ENCODE measurements at regions not wholly inside any gene's neighbourhood (a gene's known extent, or its start where the extent isn't known, plus 50 kb on each side); places are given as distances from the start of the nearest gene placed in this dataset.
A peak's percentile ranks its signal among the peaks of the same experiment; 100 is the strongest.

GRCh38 chr2:194896871-194897270 lies 760.2 kb upstream of the SLC39A10 start:
- Histone ChIP-seq H3K9me3 (ENCODE audit: low read depth) (no peaks in the 10 kb centered on the region), H3K79me2 (no peaks in the 10 kb centered on the region), H3K4me1 (ENCODE audit: insufficient read depth) (no peaks in the 10 kb centered on the region), H3K4me3 (no peak overlapping the region), H4K20me1 (ENCODE audit: insufficient read depth, poor library complexity, severe bottlenecking) (no peaks in the 10 kb centered on the region), H3K9me2 (replicated peaks; ENCODE audit: insufficient read depth) (no peaks in the 10 kb centered on the region), H3K27ac (no peak overlapping the region), H2AFZ (no peak overlapping the region), H3K4me2 (no peak overlapping the region), H3K36me3 (replicated peaks; ENCODE audit: insufficient read depth, low read depth) (no peaks in the 10 kb centered on the region), H3K27me3 (no peaks in the 10 kb centered on the region)
- no peak for DNase-seq (ENCODE audit: low spot score)
- WGBS (ENCODE audit: low lambda C conversion rate, missing lambda C conversion rate): 80% methylated on average over 2 of the region's 2 CpGs
- no peak for TF ChIP-seq EZH2 (IDR thresholded peaks at IDR 0.05; ENCODE audit: borderline replicate concordance)
- TF ChIP-seq CTCF (IDR thresholded peaks at IDR 0.05; ENCODE audit: poor library complexity): no peak
- TF ChIP-seq EZH2phosphoT487 (IDR thresholded peaks at IDR 0.05; ENCODE audit: low read depth, severe bottlenecking, unreplicated experiment): no peak

- Histone ChIP-seq H3K9me3 (ENCODE audit: low read depth) (no peaks in the 10 kb centered on the region), H3K27me3 (no peaks in the 10 kb centered on the region), H4K20me1 (ENCODE audit: insufficient read depth, poor library complexity, severe bottlenecking) (no peaks in the 10 kb centered on the region), H3K9me2 (replicated peaks; ENCODE audit: insufficient read depth) (no peaks in the 10 kb centered on the region), H3K36me3 (replicated peaks; ENCODE audit: insufficient read depth, low read depth) (no peaks in the 10 kb centered on the region), H3K27ac (no peak overlapping the region), H3K4me2 (no peak overlapping the region), H3K4me3 (no peak overlapping the region), H2AFZ (no peak overlapping the region), H3K4me1 (ENCODE audit: insufficient read depth) (no peaks in the 10 kb centered on the region), H3K79me2 (no peaks in the 10 kb centered on the region)
- WGBS (ENCODE audit: low lambda C conversion rate, missing lambda C conversion rate): 82% methylated on average over 2 of the region's 2 CpGs
- no peak for DNase-seq (ENCODE audit: low spot score)
- TF ChIP-seq EZH2 (IDR thresholded peaks at IDR 0.05; ENCODE audit: borderline replicate concordance) (no peak), EZH2phosphoT487 (IDR thresholded peaks at IDR 0.05; ENCODE audit: low read depth, severe bottlenecking, unreplicated experiment) (no peak), CTCF (IDR thresholded peaks at IDR 0.05; ENCODE audit: poor library complexity) (no peak)
Measured at GRCh38 chr2:194883711-194884110, 773.3 kb upstream of the SLC39A10 start.

GRCh38 chr2:194870974-194871535 lies 786.0 kb upstream of the SLC39A10 start:
- Histone ChIP-seq H3K79me2 (no peaks in the 10 kb centered on the region), H2AFZ (no peak overlapping the region), H3K9me3 (ENCODE audit: low read depth) (no peaks in the 10 kb centered on the region), H3K4me3 (no peak overlapping the region), H3K9me2 (replicated peaks; ENCODE audit: insufficient read depth) (no peaks in the 10 kb centered on the region), H3K4me2 (no peak overlapping the region), H3K27ac (no peak overlapping the region), H3K27me3 (no peaks in the 10 kb centered on the region), H3K36me3 (replicated peaks; ENCODE audit: insufficient read depth, low read depth) (no peaks in the 10 kb centered on the region), H4K20me1 (ENCODE audit: insufficient read depth, poor library complexity, severe bottlenecking) (no peaks in the 10 kb centered on the region), H3K4me1 (ENCODE audit: insufficient read depth) (no peaks in the 10 kb centered on the region)
- no peak for DNase-seq (ENCODE audit: low spot score)
- no peak for TF ChIP-seq EZH2phosphoT487 (IDR thresholded peaks at IDR 0.05; ENCODE audit: low read depth, severe bottlenecking, unreplicated experiment)
- TF ChIP-seq EZH2 (IDR thresholded peaks at IDR 0.05; ENCODE audit: borderline replicate concordance): no peak
- TF ChIP-seq CTCF (IDR thresholded peaks at IDR 0.05; ENCODE audit: poor library complexity): no peak
- 96% methylated on average over 1 of the region's 1 CpG for WGBS (ENCODE audit: low lambda C conversion rate, missing lambda C conversion rate)

GRCh38 chr2:194867328-194867727 lies 789.7 kb upstream of the SLC39A10 start:
- Histone ChIP-seq H3K9me2 (replicated peaks; ENCODE audit: insufficient read depth) (no peaks in the 10 kb centered on the region), H3K4me1 (ENCODE audit: insufficient read depth) (no peaks in the 10 kb centered on the region), H4K20me1 (ENCODE audit: insufficient read depth, poor library complexity, severe bottlenecking) (no peaks in the 10 kb centered on the region), H3K4me2 (no peak overlapping the region), H3K79me2 (no peaks in the 10 kb centered on the region), H3K9me3 (ENCODE audit: low read depth) (no peaks in the 10 kb centered on the region), H3K27me3 (no peaks in the 10 kb centered on the region), H3K36me3 (replicated peaks; ENCODE audit: insufficient read depth, low read depth) (no peaks in the 10 kb centered on the region), H3K27ac (no peak overlapping the region), H3K4me3 (no peak overlapping the region), H2AFZ (no peak overlapping the region)
- TF ChIP-seq CTCF (IDR thresholded peaks at IDR 0.05; ENCODE audit: poor library complexity): peak; percentile 33
- no peak for TF ChIP-seq EZH2phosphoT487 (IDR thresholded peaks at IDR 0.05; ENCODE audit: low read depth, severe bottlenecking, unreplicated experiment)
- TF ChIP-seq EZH2 (IDR thresholded peaks at IDR 0.05; ENCODE audit: borderline replicate concordance): no peak
- no peak for DNase-seq (ENCODE audit: low spot score)
- 56% methylated on average over 1 of the region's 1 CpG for WGBS (ENCODE audit: low lambda C conversion rate, missing lambda C conversion rate)

Data from hepatocyte (in vitro differentiated cells).